Upper lobe of right lung (tissue), 1 donor: ENCODE measurements at regions not wholly inside any gene's neighbourhood (a gene's known extent, or its start where the extent isn't known, plus 50 kb on each side); places are given as distances from the start of the nearest gene placed in this dataset.

Experiments used
- ATAC-seq: fragments of 200-7000 bp; cut with Tn5 transposase; one replicate; pipeline ENCODE4 v1.9.1; 2020; ENCODE audit warnings: mild to moderate bottlenecking, moderate library complexity
- DNase-seq: peaks from one replicate; pipeline ENCODE4 v3.0.0-alpha.2; 2020
- H3K27ac ChIP-seq: fragments of 200-600 bp; one replicate; pipeline ENCODE4 v1.8.0; 2022
- H3K27me3 ChIP-seq: fragments of 200-600 bp; one replicate; pipeline ENCODE4 v1.8.0; 2022; ENCODE audit warnings: mild to moderate bottlenecking
- H3K36me3 ChIP-seq: fragments of 200-600 bp; one replicate; pipeline ENCODE4 v1.8.0; 2022
- H3K4me1 ChIP-seq: fragments of 200-600 bp; one replicate; pipeline ENCODE4 v1.8.0; 2022
- H3K4me3 ChIP-seq: fragments of 200-600 bp; one replicate; pipeline ENCODE4 v1.8.0; 2022; ENCODE audit warnings: mild to moderate bottlenecking
- H3K9me3 ChIP-seq: fragments of 200-600 bp; one replicate; pipeline ENCODE4 v1.8.0; 2022
- CTCF ChIP-seq: fragments of 200-600 bp; IDR thresholded peaks from one replicate; pipeline ENCODE4 v1.8.0; 2022; ENCODE audit warnings: antibody characterized with exemption
- intact Hi-C: fragments of 100-400 bp; cut with DNase I; formaldehyde crosslinking; loops from one replicate; pipeline ENCODE4 v1.11.0; 2022
- donor health status: DM: no; HTN: yes; CAD: no; lungs with severe emphysema.

GRCh38 chr4:23594125-23594524 is 295.7 kb downstream of the PPARGC1A start:
- H3K4me3 ChIP-seq, result no peak overlapping the region
- no peaks in the 10 kb centered on the region for H3K27me3 ChIP-seq
- no peak for ATAC-seq
- H3K27ac ChIP-seq, result no peak overlapping the region
- no peak for TF ChIP-seq CTCF
- intact Hi-C loops, result no loop called here
- H3K36me3 ChIP-seq, result no peaks in the 10 kb centered on the region
- DNase-seq, result no peak
- H3K4me1 ChIP-seq, result no peaks in the 10 kb centered on the region
- H3K9me3 ChIP-seq, result peaks cover 8% of the 10 kb centered on the region

DNA sequence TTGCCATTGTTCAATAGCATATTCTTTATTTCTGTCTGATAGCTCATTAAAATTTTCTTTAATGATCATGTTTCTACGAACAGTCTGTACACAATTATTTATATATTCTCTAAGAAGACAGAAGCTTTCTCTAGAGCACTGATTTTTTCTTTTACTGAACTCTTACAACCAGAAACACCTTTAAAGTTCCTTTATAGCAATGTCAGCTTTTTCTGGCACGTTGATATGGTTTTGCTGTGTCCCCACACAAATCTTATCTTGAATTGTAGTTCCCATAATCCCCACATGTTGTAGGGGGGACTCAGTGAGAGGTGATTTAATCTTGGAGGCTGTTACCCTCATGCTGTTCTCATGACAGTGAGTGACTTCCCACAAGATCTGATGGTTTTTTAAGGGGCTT is 299.4 kb downstream of the PPARGC1A start:
- Histone ChIP-seq H3K4me3 (no peak overlapping the region), H3K4me1 (no peaks in the 10 kb centered on the region), H3K27me3 (no peaks in the 10 kb centered on the region), H3K9me3 (peaks cover 8% of the 10 kb centered on the region), H3K27ac (no peak overlapping the region), H3K36me3 (no peaks in the 10 kb centered on the region)
- no peak for ATAC-seq
- TF ChIP-seq CTCF, result no peak
- intact Hi-C loops, result no loop called here
- DNase-seq, result no peak

GRCh38 chr4:23584024-23584423 is 305.8 kb downstream of the PPARGC1A start:
- intact Hi-C loops, result no loop called here
- H3K27ac ChIP-seq, result no peak overlapping the region
- no peak for DNase-seq
- peaks cover 5% of the 10 kb centered on the region for H3K4me1 ChIP-seq
- no peak for ATAC-seq
- H3K4me3 ChIP-seq, result no peak overlapping the region
- H3K9me3 ChIP-seq, result no peaks in the 10 kb centered on the region
- H3K27me3 ChIP-seq, result no peaks in the 10 kb centered on the region
- H3K36me3 ChIP-seq, result no peaks in the 10 kb centered on the region
- no peak for TF ChIP-seq CTCF

- H3K4me3 ChIP-seq, result no peak overlapping the region
- no peaks in the 10 kb centered on the region for H3K27me3 ChIP-seq
- no peaks in the 10 kb centered on the region for H3K36me3 ChIP-seq
- ATAC-seq, result no peak
- H3K4me1 ChIP-seq, result peaks cover 5% of the 10 kb centered on the region
- no peak for TF ChIP-seq CTCF
- no peak overlapping the region for H3K27ac ChIP-seq
- intact Hi-C loops, result no loop called here
- DNase-seq, result no peak
- no peaks in the 10 kb centered on the region for H3K9me3 ChIP-seq
Measured at GRCh38 chr4:23582671-23583070, 307.2 kb downstream of the PPARGC1A start.

DNA sequence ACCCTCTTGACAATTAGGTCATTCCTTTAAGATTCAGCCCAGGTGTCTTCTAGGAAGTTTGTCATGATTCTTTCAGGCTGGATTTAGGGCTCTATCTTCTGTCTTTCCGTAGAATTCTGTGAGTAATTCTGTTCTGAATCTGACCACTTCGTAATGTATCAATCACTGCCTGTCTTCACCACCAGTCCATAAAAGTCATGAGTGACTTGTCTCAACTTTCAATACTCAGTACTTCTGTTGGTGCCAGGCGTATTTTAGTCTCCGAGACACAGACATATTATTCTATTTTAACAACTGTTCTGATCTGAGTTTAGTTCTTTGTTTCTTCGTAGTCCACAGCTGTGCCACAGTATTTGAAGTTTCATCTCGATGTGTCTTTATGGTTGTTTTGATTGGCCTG is 310.7 kb downstream of the PPARGC1A start:
- Histone ChIP-seq H3K4me3 (no peak overlapping the region), H3K27ac (no peak overlapping the region), H3K27me3 (no peaks in the 10 kb centered on the region), H3K36me3 (no peaks in the 10 kb centered on the region), H3K4me1 (peaks cover 5% of the 10 kb centered on the region), H3K9me3 (no peaks in the 10 kb centered on the region)
- DNase-seq (no peak), ATAC-seq (no peak)
- intact Hi-C loops, result no loop called here
- no peak for TF ChIP-seq CTCF

DNA sequence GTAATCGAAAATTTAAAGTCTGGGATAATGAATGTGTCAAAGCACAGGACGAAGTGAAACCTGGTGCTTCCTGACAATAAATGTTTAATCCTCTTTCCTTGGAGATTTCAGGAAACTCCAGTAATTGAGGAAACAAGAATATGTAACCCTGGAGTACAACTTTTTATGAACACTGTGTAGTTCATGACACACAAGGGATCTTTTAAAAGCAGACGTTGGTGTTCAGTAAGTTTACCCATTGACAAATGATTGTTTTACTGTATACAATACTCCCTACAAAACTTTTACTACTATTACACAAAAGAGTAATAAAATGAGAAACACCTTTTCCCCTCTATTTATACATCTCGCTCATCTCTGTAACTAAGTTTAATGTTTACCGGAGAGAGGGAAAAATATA is 312.4 kb downstream of the PPARGC1A start:
- no peak for DNase-seq
- no peak for TF ChIP-seq CTCF
- Histone ChIP-seq H3K27ac (no peak overlapping the region), H3K4me1 (no peaks in the 10 kb centered on the region), H3K9me3 (no peaks in the 10 kb centered on the region), H3K36me3 (no peaks in the 10 kb centered on the region), H3K27me3 (no peaks in the 10 kb centered on the region), H3K4me3 (no peak overlapping the region)
- intact Hi-C loops, result no loop called here
- no peak for ATAC-seq
